ENCODE measurements at regions not wholly inside any gene's neighbourhood (a gene's known extent, or its start where the extent isn't known, plus 50 kb on each side); places are given as distances from the start of the nearest gene placed in this dataset.
"Not testable (repeated sequence)": the region's sequence is repeated elsewhere in the genome, so short reads cannot be mapped to it uniquely, and the experiment has no call there.

- DNase-seq: not testable (repeated sequence)
These were observed 125.3 kb downstream of the GOLGA6L4 start for GRCh38 chr15:84360902-84361301.

DNA sequence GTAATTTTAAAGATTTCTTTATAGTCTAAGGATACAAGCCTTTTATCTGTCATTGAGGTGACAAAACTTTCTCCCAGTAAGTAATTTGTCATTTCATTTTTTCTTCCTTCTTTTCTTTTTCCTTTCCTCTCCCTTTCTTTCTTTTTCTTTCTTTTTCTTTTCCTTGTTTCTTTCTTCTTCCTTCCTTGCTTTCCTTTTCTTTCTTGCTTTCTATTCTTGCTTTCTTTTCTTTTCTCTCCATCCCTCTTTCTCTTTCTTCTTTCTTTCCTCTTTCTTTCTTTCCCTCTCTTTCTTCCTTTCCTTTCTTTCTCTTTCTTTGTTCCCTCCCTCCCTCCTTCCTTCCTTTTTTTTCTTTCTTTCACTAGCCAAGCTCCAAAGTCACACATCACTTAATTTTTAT, 148.8 kb downstream of the GOLGA6L4 start:
- DNase-seq: not testable (repeated sequence)

- DNase-seq: no peak
These were observed 151.5 kb downstream of the GOLGA6L4 start for GRCh38 chr15:84387086-84387485.

DNA sequence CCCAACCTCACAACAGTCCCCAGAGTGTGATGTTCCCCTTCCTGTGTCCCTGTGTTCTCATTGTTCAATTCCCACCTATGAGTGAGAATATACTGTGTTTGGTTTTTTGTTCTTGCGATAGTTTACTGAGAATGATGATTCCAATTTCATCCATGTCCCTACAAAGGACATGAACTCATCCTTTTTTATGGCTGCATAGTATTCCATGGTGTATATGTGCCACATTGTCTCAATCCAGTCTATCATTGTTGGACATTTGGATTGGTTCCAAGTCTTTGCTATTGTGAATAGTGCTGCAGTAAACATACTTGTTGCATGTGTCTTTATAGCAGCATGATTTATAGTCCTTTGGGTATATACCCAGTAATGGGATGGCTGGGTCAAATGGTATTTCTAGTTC, 152.6 kb downstream of the GOLGA6L4 start:
- DNase-seq: not testable (repeated sequence)

- not testable (repeated sequence) for DNase-seq
These were observed 153.1 kb downstream of the GOLGA6L4 start for GRCh38 chr15:84388638-84389037.

GRCh38 chr15:84390324-84390723, 154.8 kb downstream of the GOLGA6L4 start:
- not testable (repeated sequence) for DNase-seq

GRCh38 chr15:84391191-84391590, 155.6 kb downstream of the GOLGA6L4 start:
- no peak for DNase-seq

DNA sequence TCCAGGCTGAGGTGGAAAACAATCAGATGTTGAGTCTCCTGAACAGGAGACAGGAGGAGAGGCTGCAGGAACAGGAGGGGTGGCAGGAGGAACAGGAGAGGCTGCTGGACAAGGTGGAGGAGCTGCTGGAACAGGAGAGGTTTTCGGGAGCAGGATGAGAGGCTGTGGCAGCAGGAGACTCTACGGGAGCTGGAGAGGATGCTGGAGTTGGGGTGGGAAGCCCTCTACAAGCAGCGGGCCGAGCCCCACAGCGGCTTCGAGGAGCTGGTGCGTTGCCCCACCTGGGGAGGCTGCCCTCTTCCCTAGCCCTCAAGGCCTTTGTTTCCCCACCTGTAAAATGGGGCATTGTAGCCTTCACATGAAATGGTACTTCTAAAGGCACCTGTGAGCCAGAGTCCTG, 156.4 kb downstream of the GOLGA6L4 start:
- DNase-seq: not testable (repeated sequence)

DNA sequence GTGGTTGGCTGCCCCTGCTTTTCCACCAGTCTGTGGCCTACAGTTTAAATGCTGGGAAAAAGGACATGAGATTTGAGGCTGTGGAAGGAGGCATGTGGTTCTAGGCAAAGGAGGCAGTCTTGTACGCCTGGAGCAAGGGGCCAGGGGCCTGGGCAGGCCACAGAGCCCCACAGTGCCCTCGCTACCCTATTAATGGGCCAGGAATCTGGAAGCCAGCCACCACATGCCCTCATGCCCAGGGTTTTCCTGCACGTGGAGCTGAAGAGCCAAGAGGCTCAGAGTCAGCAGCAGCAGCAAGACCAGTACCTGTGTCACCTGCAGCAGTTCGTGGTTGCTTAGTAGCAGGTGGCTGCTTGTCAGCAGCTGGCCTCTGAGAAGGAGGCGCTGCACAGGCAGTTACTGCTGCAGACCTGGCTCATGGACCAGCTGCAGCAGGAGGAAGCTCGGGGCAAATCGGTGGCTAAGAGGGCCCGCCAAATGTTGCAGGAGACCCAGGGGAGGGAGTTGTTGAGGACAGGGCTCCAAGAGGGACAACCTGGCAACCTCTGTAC, 157.9 kb downstream of the GOLGA6L4 start:
- not testable (repeated sequence) for DNase-seq

DNA sequence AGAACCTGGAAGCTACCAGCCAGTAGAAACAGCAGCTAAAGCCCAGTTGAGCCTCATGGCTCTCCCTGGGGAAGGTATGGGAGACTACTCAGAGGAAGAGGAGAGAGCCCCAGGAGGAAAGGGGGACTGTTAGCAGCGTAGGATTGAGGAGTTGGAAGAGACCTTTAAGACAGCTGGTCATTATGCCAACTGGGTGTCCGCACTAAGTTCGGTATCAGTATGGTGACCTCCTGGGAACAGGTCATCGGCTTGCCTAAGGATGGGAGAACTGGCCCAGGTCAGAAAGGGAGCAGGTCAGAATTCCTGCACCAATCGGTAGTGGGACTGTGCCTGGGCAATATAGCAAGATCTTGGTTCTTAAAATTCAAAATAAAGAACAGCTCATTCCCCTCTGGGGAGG, 158.4 kb downstream of the GOLGA6L4 start:
- DNase-seq: not testable (repeated sequence)

GRCh38 chr15:84395384-84395783, 159.8 kb downstream of the GOLGA6L4 start:
- DNase-seq: not testable (repeated sequence)

DNA sequence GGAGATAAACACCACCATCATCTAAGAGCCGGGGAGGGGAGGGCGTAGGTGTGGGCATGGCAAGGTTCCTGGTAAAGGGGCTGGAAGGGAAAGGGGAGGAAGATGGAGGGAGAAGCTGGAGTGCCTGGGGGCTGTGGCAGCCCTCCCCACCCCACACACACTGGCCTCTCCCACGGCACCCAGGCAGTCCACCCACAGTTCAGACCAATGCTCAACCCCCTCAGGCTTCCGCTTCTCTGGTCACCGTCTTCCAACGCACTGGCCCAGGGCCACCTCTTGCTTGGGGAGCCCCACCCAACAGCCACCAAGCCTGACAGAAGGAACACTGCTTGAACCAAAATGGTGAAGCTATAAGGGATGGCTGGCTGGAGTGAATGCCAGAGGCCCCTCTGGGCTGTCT, 160.3 kb downstream of the GOLGA6L4 start:
- DNase-seq: not testable (repeated sequence)

- not testable (repeated sequence) for DNase-seq
These were observed 161.5 kb downstream of the GOLGA6L4 start for GRCh38 chr15:84397066-84397465.

GRCh38 chr15:84398087-84398486, 162.5 kb downstream of the GOLGA6L4 start:
- not testable (repeated sequence) for DNase-seq

DNA sequence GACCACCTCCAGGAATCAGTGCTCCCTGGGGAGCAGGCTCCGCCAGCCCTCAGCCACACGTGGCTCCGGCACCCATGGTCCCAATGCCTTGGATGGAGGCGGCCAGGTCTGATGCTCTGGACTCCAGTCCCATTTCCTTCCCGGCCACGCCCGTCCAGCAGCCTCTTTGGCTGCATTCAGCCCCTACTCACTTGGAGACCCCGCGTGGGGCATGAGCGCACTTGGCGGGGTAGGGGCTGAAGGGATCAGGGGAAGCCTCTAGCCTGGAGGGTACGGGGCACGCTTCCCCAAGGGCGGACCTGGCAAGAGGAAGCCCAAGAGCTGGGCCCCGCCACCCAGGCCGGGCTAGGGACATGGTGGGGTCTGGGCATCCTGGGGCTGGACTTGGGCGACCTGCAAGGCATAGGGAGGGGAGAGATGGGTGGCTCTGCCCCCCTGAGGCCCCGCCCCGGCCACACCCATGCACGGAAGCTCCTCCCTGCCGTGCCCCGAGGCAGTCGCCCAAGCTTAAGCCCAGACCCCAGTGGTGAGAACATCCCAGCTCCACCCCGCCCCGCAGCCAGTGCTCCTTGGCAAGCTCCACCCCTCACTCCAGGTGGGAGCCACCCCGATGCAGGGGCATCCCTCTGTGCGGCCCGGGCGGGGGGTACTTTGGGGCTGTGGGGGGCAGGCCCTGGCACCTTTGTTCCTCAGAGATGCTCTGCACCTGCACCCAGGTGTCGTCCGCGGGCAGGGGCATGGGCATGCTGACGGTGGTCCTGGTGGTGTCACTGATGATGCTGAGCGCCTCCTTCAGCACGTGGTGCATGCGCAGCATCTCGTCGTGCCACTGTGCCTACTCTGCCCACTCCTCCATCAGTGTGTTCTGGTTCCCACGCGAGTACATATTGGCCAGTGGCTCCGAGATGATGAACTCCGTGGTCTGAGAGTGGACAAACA, 163.5 kb downstream of the GOLGA6L4 start:
- peak; percentile 50 for DNase-seq

DNA sequence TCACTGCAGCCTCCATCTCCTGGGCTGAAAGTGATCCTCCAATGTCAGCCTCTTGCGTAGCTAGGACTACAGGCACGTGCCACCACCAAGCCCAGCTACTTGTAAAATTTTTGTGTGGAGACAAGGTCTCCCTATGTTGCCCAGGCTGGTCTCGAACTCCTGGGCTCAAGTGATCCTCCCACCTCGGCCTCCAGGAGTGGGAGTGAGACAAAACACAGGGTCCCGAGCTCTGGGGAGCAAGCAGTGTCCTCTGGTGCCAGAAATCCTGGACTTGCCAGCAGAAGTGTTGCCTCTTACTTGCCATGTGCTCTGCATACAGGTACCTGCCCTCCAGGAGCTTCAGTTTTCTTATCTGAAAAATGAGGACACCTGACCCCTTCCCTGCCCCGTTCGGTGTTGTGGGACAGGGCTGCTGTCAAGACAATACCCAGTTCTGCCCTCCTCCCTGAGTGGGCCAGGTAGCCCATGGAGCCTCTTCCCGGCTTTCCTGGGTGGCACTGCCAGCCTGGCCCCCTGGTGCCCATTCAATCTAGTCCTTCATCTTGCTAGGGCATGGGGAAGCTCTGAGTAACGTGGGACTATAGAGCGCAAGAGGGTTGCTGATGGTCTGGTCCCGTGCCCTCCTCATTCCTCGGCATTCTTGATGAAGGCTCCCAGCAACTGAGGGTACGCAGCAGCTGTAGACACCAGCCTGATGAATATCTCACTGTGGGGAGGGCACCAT, 164.6 kb downstream of the GOLGA6L4 start:
- no peak for DNase-seq

GRCh38 chr15:84400820-84401219, 165.2 kb downstream of the GOLGA6L4 start:
- DNase-seq: no peak

- DNase-seq: not testable (repeated sequence)
These were observed 165.9 kb downstream of the GOLGA6L4 start for GRCh38 chr15:84401461-84401860.

DNA sequence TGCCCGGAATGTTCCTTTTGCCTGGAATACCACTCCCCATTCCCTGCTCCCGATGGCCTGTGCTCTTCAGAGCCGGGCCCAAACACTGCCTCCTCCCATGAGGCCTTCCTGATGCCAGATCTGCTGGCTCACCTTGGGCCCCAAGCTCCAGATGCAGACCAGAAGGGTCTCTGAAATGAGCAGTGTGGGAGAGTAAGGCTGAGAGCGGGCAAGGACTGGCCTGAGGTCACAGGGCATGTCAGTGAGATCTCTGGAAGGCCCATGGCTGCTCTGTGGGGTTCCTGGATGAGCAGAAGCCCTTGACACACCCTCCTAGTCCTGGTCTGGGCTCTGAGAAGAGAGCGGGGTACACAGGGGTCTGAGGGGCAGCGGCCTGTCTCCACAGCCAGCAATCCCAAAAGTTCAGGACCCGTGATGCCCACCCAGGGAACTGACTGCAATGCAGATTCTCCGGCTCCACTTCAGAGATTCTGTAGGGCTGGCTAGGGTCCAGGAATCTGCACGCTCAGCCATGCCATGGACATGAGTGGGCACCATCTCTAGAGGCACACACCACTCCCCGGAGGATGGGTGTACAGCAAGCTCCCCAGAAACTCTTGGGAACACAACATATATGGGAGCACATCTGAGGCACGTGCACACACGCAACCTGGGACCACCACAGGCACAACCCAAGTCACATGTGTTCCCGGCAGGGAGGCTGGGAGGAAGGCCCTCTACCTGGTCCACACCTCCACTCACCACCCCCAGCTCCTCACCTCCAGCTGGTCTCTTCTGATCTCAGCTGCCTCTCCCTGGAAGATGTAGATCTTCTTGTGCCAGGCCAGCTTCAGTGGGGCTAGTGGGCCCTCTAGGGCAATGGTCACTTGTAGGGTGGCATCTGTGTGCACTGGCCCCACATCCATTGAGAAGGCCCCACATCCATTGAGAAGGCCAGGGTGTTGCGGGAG, 166.6 kb downstream of the GOLGA6L4 start:
- not testable (repeated sequence) for DNase-seq

DNA sequence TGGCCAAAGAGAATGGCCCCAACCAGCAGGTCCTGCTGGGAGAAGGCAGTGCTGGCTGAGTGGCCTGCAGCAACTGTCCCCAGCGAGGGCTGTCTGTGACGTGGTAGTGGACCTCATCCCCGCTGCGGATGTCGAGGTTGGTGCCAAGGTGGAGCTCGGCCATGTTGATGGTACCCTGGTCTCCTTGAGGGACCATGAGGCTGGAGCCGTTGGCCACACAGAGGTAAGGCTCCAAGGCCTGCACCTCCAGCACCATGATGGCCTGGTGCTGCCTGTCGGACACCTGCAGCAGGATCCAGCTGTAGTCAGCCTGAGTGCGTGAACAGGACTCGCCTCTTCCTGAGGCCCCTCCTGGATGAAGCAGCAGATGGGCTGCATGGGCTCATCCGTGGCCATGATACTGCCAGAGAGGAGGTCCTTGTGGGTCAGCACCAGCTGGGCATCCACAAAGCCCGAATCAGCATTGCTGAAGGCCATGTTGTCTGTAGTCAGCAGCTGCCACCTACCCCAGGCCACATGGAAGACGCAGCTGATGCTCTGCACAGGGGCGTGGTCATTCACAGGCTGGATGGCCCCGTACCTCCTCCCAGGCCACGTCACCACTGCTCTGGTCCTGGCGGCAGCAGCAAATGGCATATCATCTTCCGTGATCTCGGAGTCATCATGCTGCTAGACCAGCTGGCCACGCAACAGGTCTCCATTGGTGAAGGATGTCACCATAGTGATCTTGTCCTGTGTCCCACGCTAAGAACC, 167.5 kb downstream of the GOLGA6L4 start:
- peak; percentile 47 for DNase-seq

DNA sequence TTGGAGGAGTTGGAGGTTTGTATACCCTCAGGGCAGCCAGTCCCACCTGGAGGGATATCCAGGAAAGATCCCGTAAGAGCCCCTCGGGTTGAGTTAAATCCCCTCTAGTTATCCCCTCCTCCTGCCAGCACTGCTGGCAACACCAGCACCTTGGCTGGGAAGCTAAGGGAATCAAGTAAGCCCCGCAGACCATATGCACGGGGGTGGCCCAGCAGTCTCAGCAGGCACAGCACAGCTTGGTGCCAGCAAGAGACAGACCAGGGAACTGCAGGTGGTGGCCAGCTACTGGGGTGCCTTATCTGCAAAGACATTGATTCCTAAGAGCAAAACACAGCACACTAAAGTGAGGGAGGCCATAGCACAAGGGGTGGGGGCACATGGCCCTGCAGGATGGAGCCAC, 173.8 kb downstream of the GOLGA6L4 start:
- DNase-seq: not testable (repeated sequence)
